T-helper 9 cell (primary cell): ENCODE measurements at regions not wholly inside any gene's neighbourhood (a gene's known extent, or its start where the extent isn't known, plus 50 kb on each side); places are given as distances from the start of the nearest gene placed in this dataset.

Experiments used
- DNase-seq: peaks from one replicate; pipeline ENCODE4 v3.0.0-alpha.2; 2020

- DNase-seq: no peak
These were observed 243.7 kb downstream of the NPHP4 start for GRCh38 chr1:5748286-5749225.

GRCh38 chr1:5747426-5748285 lies 244.6 kb downstream of the NPHP4 start:
- DNase-seq: no peak

- no peak for DNase-seq
These were observed 245.4 kb downstream of the NPHP4 start for GRCh38 chr1:5746611-5747425.

- DNase-seq: peak; percentile 41
These were observed 246.2 kb downstream of the NPHP4 start for GRCh38 chr1:5745800-5746610.

GRCh38 chr1:5744911-5745799 lies 247.1 kb downstream of the NPHP4 start:
- no peak for DNase-seq

GRCh38 chr1:5744341-5744740 lies 247.9 kb downstream of the NPHP4 start:
- no peak for DNase-seq

GRCh38 chr1:5743435-5744095 lies 248.7 kb downstream of the NPHP4 start:
- no peak for DNase-seq

GRCh38 chr1:5742801-5743200 lies 249.4 kb downstream of the NPHP4 start:
- no peak for DNase-seq

GRCh38 chr1:5742032-5742431 lies 250.2 kb downstream of the NPHP4 start:
- DNase-seq: no peak

GRCh38 chr1:5740865-5741860 lies 251.1 kb downstream of the NPHP4 start:
- DNase-seq: no peak

GRCh38 chr1:5740450-5740849 lies 251.8 kb downstream of the NPHP4 start:
- DNase-seq: no peak

- DNase-seq: no peak
These were observed 252.6 kb downstream of the NPHP4 start for GRCh38 chr1:5739561-5740078.

GRCh38 chr1:5738911-5739462 lies 253.2 kb downstream of the NPHP4 start:
- no peak for DNase-seq

- DNase-seq: no peak
These were observed 255.1 kb downstream of the NPHP4 start for GRCh38 chr1:5737081-5737480.

GRCh38 chr1:5734996-5735395 lies 257.2 kb downstream of the NPHP4 start:
- no peak for DNase-seq

- DNase-seq: no peak
These were observed 257.8 kb downstream of the NPHP4 start for GRCh38 chr1:5734414-5734813.

GRCh38 chr1:5733596-5733995 lies 258.6 kb downstream of the NPHP4 start:
- no peak for DNase-seq

GRCh38 chr1:5731110-5731423 lies 261.2 kb downstream of the NPHP4 start:
- DNase-seq: no peak
